HG03097 (cell line): ENCODE measurements at regions not wholly inside any gene's neighbourhood (a gene's known extent, or its start where the extent isn't known, plus 50 kb on each side); places are given as distances from the start of the nearest gene placed in this dataset.
A peak's percentile ranks its signal among the peaks of the same experiment; 100 is the strongest.

Experiments used
- ATAC-seq: cut with Tn5 transposase; IDR thresholded peaks from one replicate; pipeline ENCODE4 v1.9.1; 2021; ENCODE audit not compliant: unreplicated experiment, low FRiP score

- no peak for ATAC-seq
Observed at GRCh38 chr2:21422724-21423522, 299.2 kb downstream of the TDRD15 start.

- no peak for ATAC-seq
Observed at GRCh38 chr2:21423854-21424253, 300.1 kb downstream of the TDRD15 start.

GRCh38 chr2:21424375-21424774 is 300.6 kb downstream of the TDRD15 start:
- ATAC-seq, result no peak

GRCh38 chr2:21427606-21428005 is 303.8 kb downstream of the TDRD15 start:
- ATAC-seq, result no peak

GRCh38 chr2:21428754-21429153 is 305.0 kb downstream of the TDRD15 start:
- ATAC-seq, result no peak

- no peak for ATAC-seq
Observed at GRCh38 chr2:21429747-21430146, 306.0 kb downstream of the TDRD15 start.

- no peak for ATAC-seq
Observed at GRCh38 chr2:21431078-21431477, 307.3 kb downstream of the TDRD15 start.

GRCh38 chr2:21438949-21439348 is 315.2 kb downstream of the TDRD15 start:
- ATAC-seq, result peak; percentile 58

GRCh38 chr2:21441442-21441841 is 317.7 kb downstream of the TDRD15 start:
- no peak for ATAC-seq

GRCh38 chr2:21443494-21444105 is 319.8 kb downstream of the TDRD15 start:
- ATAC-seq, result no peak

GRCh38 chr2:21449881-21450280 is 326.1 kb downstream of the TDRD15 start:
- no peak for ATAC-seq

GRCh38 chr2:21451403-21451802 is 327.6 kb downstream of the TDRD15 start:
- ATAC-seq, result no peak

GRCh38 chr2:21452263-21452662 is 328.5 kb downstream of the TDRD15 start:
- ATAC-seq, result no peak

GRCh38 chr2:21452678-21453077 is 328.9 kb downstream of the TDRD15 start:
- ATAC-seq, result no peak

GRCh38 chr2:21453723-21454450 is 330.1 kb downstream of the TDRD15 start:
- no peak for ATAC-seq

GRCh38 chr2:21454839-21455238 is 331.1 kb downstream of the TDRD15 start:
- no peak for ATAC-seq

- ATAC-seq, result no peak
Observed at GRCh38 chr2:21461754-21462240, 338.0 kb downstream of the TDRD15 start.

- ATAC-seq, result no peak
Observed at GRCh38 chr2:21466341-21466927, 342.7 kb downstream of the TDRD15 start.

GRCh38 chr2:21467280-21467818 is 343.6 kb downstream of the TDRD15 start:
- ATAC-seq, result no peak

GRCh38 chr2:21467910-21468309 is 344.1 kb downstream of the TDRD15 start:
- no peak for ATAC-seq

- ATAC-seq, result no peak
Observed at GRCh38 chr2:21468624-21469023, 344.9 kb downstream of the TDRD15 start.
